IPS-18c (cell line): ENCODE measurements at regions not wholly inside any gene's neighbourhood (a gene's known extent, or its start where the extent isn't known, plus 50 kb on each side); places are given as distances from the start of the nearest gene placed in this dataset.
"Not testable (repeated sequence)": the region's sequence is repeated elsewhere in the genome, so short reads cannot be mapped to it uniquely, and the experiment has no call there.

Source experiments
- H3K4me3 ChIP-seq: 2 replicates; pipeline ENCODE4 v1.7.0; 2013; ENCODE audit warnings: low read depth, mild to moderate bottlenecking, low read length, moderate library complexity; ENCODE audit not compliant: insufficient read depth
- H3K9me3 ChIP-seq: one replicate; pipeline ENCODE4 v1.6.1; 2013; ENCODE audit warnings: mild to moderate bottlenecking, low read length, moderate library complexity; ENCODE audit not compliant: control insufficient read depth, insufficient read depth

DNA sequence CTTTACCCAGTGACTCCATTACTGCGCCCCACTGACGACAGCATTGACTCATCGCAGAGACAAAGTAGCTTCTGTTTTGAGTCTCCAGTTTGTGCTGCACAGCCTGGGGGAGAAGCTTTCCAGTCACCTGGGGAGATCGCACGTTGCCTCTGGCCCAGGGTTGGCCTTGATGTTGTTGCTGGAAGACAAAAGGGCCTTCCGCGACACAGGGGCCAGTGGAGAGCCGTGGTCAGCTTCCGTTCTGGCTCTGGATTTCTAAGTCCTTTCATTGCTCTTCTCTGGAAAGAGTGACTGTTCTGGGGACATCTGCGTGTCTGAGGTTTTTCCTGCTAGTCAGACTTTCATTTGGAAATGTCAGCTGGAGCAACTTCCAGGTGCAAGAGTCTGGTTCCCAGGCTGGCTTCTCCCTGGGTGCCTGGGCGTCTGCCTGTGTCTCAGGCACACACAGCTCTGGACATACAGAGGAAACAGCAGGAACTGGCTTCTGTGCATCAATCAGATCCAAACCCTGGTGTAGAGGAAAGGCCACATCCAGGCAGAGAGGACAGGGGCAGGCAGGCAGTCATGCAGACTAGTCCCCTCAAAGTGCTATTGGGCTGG lies 257.0 kb downstream of the SIPA1L2 start:
- no peak overlapping the region for H3K4me3 ChIP-seq

GRCh38 chr1:232372431-232372830 lies 257.5 kb downstream of the SIPA1L2 start:
- no peak overlapping the region for H3K4me3 ChIP-seq

More for the DNA sequence above, 257.0 kb downstream of the SIPA1L2 start:
- no peaks in the 10 kb centered on the region for H3K9me3 ChIP-seq

DNA sequence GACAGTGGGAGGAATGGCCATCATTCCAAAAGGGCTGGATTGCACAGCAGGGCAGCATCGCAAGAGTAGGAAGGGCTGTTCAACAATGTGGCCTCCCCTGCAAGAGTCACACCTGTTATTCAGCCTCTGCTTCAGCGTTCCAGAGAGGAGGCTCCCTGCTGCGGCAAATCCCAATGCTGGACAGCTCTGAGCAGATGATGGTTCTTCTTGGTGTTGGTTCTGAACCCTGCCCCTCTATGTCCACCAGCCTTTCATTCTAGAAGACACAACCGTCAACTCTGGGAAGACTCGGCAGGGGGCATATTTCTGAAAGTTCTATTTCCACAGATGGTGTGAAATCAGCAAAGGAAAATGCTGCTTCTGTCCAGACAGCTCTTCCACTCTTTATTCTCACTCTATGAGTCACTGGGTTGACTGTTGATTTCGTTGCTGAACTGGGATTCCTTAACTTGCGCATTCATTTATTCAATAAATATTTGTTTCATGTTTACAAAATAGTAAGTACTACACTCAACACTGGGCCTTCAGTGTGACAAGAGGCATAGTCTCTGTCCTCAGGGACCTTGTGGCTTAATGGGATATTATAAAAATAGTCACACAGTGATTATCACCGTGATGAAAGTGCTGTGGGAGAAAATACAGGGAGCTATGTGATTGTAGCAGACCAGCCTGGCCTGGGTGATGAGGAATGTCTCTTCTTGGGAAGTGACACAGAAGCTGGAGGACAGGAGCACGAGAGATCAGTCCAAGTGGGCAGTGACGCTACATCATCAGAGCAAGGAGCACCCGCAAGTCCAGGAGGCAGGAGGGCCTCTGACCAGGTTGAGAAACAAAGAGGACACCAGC lies 260.3 kb downstream of the SIPA1L2 start:
- H3K9me3 ChIP-seq: no peaks in the 10 kb centered on the region
- H3K4me3 ChIP-seq: no peak overlapping the region

More at GRCh38 chr1:232372431-232372830, 257.5 kb downstream of the SIPA1L2 start:
- H3K9me3 ChIP-seq: no peaks in the 10 kb centered on the region

- H3K9me3 ChIP-seq: no peaks in the 10 kb centered on the region
- H3K4me3 ChIP-seq: no peak overlapping the region
Measured at GRCh38 chr1:232368821-232369321, 261.1 kb downstream of the SIPA1L2 start.

- H3K4me3 ChIP-seq: no peak overlapping the region
- no peaks in the 10 kb centered on the region for H3K9me3 ChIP-seq
Measured at GRCh38 chr1:232367293-232367692, 262.6 kb downstream of the SIPA1L2 start.

DNA sequence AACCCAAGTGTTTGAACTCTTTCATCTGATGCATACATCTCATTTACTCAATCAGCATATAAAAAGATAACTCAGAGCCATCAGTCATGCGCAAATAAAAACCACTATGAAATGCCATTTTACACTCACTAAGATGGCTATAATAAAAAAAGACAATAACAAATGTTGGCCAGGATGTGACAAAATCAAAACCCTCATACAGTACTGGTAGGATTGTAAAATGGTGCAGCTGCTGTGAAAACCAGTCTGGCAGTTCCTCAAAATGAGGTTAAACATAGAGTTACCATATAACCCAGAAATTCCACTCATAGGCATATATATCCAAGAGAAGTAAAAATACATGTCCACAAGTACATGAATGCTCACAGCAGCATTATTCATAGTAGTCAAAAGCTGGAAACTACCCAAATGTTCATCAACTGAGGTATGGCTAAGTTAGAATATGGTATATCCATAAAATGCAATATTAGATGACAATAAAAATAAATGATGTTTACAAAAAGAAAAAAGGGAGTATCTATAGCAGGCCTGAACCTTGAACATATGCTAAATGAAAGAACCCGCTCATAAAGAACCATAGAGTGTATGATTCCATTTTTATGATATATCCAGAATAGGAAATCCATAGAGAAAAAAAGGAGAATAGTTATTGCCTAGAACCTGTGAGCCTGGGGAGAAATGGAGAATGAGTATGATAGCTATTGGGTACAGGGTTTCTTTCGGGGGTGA lies 265.1 kb downstream of the SIPA1L2 start:
- Histone ChIP-seq H3K4me3 (no peak overlapping the region), H3K9me3 (no peaks in the 10 kb centered on the region)

- Histone ChIP-seq H3K4me3 (no peak overlapping the region), H3K9me3 (no peaks in the 10 kb centered on the region)
Measured at GRCh38 chr1:232363008-232363407, 266.9 kb downstream of the SIPA1L2 start.

DNA sequence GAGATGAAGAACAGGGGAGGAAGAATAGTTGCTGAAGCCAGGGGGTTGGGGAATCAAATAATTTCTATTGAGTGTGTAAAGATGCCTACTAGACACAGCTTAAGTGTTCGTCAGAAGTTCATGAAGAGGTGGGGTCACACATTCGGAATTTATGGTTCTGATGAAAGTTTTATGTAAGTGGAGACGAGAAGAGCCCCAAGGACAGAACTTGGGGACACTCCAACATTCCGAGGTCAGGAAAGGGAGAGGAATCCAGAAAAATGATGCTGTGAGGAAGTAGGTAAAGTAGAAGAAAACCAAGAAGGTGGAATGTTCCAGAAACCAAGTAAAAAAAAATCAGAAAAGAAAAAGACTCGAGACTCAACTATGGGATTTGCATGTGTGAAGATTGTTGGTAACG lies 272.5 kb downstream of the SIPA1L2 start:
- H3K4me3 ChIP-seq: no peak overlapping the region
- H3K9me3 ChIP-seq: no peaks in the 10 kb centered on the region

GRCh38 chr1:232355162-232356006 lies 274.5 kb downstream of the SIPA1L2 start:
- Histone ChIP-seq H3K9me3 (no peaks in the 10 kb centered on the region), H3K4me3 (no peak overlapping the region)

- peaks cover 2% of the 10 kb centered on the region for H3K9me3 ChIP-seq
- H3K4me3 ChIP-seq: no peak overlapping the region
Measured at GRCh38 chr1:232353001-232353400, 276.9 kb downstream of the SIPA1L2 start.

DNA sequence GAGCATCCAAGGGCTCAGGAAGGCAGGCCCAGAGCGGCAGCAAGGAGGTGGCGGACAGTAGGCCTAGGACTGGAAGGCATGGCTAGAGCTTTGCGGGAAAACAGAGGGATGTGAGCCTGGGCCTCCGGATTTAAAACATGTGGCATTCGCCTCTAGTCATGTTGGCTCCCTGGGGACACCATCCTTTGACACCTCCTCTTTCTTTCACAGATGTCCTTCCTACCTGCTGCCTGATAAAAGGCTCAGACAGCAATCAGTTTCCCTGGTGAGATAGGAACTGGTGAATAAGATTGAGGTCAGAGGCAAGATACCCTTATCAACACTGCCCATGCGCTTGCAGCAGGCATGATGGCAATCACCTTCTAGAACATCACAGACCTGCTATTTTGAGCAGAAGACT lies 277.6 kb downstream of the SIPA1L2 start:
- Histone ChIP-seq H3K4me3 (no peak overlapping the region), H3K9me3 (peaks cover 2% of the 10 kb centered on the region)

DNA sequence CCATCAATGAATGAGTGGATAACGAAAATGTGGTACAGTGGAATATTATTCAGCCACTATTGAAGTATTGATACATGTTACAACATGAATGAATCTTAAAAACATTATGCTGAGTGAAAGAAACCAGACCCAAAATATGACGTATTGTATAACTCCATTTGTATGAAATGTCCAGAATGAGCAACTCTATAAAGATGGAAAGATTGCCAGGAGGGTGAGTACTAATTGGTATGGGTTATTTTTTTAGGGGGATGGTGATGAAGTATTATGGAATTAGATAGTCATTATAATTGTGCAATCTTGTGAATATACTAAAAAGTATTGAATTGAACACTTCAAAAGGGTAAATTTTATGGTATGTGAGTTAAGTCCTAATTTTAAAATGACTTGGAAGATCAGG lies 278.6 kb downstream of the SIPA1L2 start:
- Histone ChIP-seq H3K4me3 (no peak overlapping the region), H3K9me3 (peaks cover 2% of the 10 kb centered on the region)

DNA sequence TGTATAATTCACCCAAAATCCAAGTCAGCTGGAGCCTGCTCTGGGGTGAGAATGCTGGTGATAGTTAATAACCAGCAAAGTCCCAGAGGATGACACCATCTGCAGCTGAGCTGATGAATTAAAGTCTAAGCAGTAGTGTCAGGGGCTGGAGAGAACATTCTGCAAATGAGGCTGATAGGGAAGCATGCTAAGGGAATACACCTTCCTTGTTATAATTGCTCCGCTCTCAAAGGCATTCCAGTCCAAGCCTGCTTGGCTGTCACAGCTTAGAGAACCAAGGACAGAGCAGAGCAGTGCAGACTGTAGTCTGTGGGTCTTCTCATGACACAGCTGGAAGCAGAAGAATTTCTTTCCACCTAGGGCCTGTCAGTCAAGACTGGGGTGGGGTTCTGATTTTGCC lies 283.1 kb downstream of the SIPA1L2 start:
- Histone ChIP-seq H3K9me3 (peaks cover 4% of the 10 kb centered on the region), H3K4me3 (no peak overlapping the region)

DNA sequence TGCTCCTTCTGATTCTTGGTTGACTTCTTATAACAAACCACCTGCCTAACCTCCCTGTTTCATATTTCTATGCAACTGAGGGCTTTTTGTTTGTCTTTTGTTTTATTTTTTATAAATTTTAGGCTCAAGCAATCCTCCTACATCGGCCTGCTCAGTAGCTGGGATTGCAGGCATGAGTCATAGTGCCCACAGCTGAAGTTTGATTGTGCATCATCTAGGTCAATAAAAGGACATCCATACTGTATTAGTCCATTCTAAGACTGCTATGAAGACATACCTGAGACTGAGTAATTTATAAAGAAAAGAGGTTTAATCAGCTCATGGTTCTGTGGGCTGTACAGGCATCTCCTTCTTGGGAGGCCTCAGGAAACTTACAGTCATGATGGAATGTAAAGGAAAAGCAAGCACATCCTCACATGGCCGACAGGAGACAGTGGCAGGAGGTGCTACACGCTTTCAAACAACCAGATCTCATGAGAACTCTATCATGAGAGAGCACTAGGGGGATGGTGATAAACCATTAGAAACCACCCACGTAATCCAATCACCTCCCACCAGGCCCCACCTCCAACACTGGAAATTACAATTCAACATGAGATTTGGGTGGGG lies 285.0 kb downstream of the SIPA1L2 start:
- no peak overlapping the region for H3K4me3 ChIP-seq
- H3K9me3 ChIP-seq: peaks cover 4% of the 10 kb centered on the region

DNA sequence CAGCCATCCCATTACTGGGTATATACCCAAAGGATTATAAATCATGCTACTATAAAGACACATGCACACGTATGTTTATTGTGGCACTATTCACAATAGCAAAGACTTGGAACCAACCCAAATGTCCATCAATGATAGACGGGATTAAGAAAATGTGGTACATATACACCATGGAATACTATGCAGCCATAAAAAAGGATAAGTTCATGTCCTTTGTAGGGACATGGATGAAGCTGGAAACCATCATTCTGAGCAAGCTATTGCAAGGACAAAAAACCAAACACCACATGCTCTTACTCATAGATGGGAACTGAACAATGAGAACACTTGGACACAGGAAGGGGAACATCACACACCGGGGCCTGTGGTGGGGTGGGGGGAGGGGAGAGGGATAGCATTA lies 285.7 kb downstream of the SIPA1L2 start:
- H3K9me3 ChIP-seq: not testable (repeated sequence)

DNA sequence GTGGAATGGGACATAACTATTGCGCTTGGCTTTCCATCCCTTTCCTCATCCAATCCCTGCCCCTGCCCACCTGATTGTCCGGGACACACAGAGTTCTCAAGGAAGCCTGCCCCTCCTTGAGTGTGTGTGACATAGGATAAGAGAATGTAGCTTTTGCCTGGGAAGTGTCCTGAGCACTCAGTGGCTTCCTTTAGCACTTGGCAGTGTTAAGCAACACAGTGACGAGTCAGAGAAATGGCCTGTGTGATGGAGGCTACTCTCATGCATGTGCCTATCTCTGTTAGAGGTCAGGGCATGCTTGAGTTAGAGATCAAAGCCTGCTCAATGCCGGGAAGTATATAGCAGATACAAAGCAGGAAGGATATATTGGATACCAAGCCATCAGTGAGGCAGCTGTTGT lies 289.5 kb downstream of the SIPA1L2 start:
- Histone ChIP-seq H3K9me3 (no peaks in the 10 kb centered on the region), H3K4me3 (no peak overlapping the region)

More for the DNA sequence above, 285.7 kb downstream of the SIPA1L2 start:
- not testable (repeated sequence) for H3K4me3 ChIP-seq

GRCh38 chr1:232339073-232339472 lies 290.9 kb downstream of the SIPA1L2 start:
- H3K4me3 ChIP-seq: no peak overlapping the region
- H3K9me3 ChIP-seq: no peaks in the 10 kb centered on the region
